ENCODE measurements at regions not wholly inside any gene's neighbourhood (a gene's known extent, or its start where the extent isn't known, plus 50 kb on each side); places are given as distances from the start of the nearest gene placed in this dataset.

DNA sequence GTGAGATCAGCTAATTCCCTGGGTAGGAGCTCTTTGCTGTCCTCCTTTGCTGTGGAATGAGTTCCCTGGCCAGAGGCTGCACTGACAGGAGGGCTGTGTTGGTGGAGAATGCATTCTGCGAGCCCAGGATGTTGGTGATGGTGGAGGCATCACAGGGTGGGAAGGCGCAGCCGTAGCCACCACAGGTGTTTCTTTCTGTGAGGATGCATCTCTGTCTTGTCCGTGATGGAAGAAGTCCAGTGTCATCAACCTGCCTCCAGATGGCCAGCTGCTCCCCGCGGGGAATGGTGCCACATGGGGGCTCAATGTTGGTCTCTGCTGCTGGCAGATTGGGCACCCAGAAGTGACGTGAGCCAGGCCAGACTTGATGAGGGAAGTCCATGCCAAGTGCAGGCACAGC, 972.1 kb downstream of the TBC1D22A start:
- Mint-ChIP-seq H3K4me1 (no peaks in the 10 kb centered on the region), H3K9me3 (peaks cover 4 to 17% (median 8%) of the 10 kb centered on the region in 5 donors), H3K27ac (no peak overlapping the region), H3K4me3 (no peak overlapping the region), H3K36me3 (peaks cover 0 to 3% (median 0%) of the 10 kb centered on the region in 3 donors), H3K27me3 (peaks cover 8 to 16% of the 10 kb centered on the region in 2 donors)
- Histone ChIP-seq H3K4me1 (ENCODE audit: insufficient read depth, low read length) (no peaks in the 10 kb centered on the region), H3K36me3 (ENCODE audit: insufficient read depth, low read length) (no peaks in the 10 kb centered on the region), H3K27me3 (ENCODE audit: insufficient read depth, low read length, poor library complexity, severe bottlenecking) (no peaks in the 10 kb centered on the region), H3K27ac (ENCODE audit: low read depth, low read length) (no peak overlapping the region), H3K9me3 (ENCODE audit: low read length) (no peaks in the 10 kb centered on the region), H3K4me3 (ENCODE audit: low read length) (no peak overlapping the region)
- ChIA-PET CTCF (no interaction called here), POLR2A (no interaction called here)
- DNase-seq = no peak

GRCh38 chr22:47727641-47728040, 965.2 kb downstream of the TBC1D22A start:
- no peaks in the 10 kb centered on the region for H3K36me3 ChIP-seq (ENCODE audit: insufficient read depth, low read length)
- no peak overlapping the region for H3K27ac Mint-ChIP-seq
- POLR2A ChIA-PET = no interaction called here
- H3K9me3 ChIP-seq (ENCODE audit: low read length) = no peaks in the 10 kb centered on the region
- peaks cover 13 to 31% of the 10 kb centered on the region in 2 donors for H3K27me3 Mint-ChIP-seq
- H3K27me3 ChIP-seq (ENCODE audit: insufficient read depth, low read length, poor library complexity, severe bottlenecking) = no peaks in the 10 kb centered on the region
- H3K4me1 ChIP-seq (ENCODE audit: insufficient read depth, low read length) = no peaks in the 10 kb centered on the region
- peaks cover 4 to 19% (median 8%) of the 10 kb centered on the region in 5 donors for H3K9me3 Mint-ChIP-seq
- H3K36me3 Mint-ChIP-seq = peaks cover 0 to 3% (median 0%) of the 10 kb centered on the region in 3 donors
- no peak for DNase-seq
- CTCF ChIA-PET = no interaction called here
- H3K4me1 Mint-ChIP-seq = no peaks in the 10 kb centered on the region
- H3K4me3 Mint-ChIP-seq = no peak overlapping the region
- H3K27ac ChIP-seq (ENCODE audit: low read depth, low read length) = no peak overlapping the region
- no peak overlapping the region for H3K4me3 ChIP-seq (ENCODE audit: low read length)

DNA sequence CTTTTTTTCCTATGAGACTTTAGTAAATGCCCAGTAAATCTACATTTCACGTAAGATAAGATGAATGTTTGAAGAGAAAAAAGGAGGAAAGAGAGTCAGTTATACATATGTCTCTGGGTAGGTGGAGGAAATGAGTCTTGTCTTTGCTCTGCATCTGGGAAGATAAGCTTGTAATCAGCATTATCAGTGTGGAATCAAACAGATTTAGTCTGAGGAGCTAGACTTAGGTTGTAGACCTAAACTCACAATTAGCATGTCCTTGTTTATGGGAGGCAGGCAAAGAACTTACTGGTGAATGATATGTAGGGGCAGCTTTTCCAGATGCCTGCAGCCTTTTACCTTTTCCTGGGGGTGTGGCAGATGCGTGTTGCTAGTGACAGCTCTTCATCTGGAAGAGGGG, 962.3 kb downstream of the TBC1D22A start:
- Mint-ChIP-seq H3K36me3 (no peaks in the 10 kb centered on the region), H3K27me3 (peaks cover 10 to 23% of the 10 kb centered on the region in 2 donors), H3K27ac (no peak overlapping the region), H3K9me3 (peaks cover 0 to 5% (median 0%) of the 10 kb centered on the region in 5 donors), H3K4me1 (no peaks in the 10 kb centered on the region), H3K4me3 (no peak overlapping the region)
- Histone ChIP-seq H3K27me3 (ENCODE audit: insufficient read depth, low read length, poor library complexity, severe bottlenecking) (no peaks in the 10 kb centered on the region), H3K4me3 (ENCODE audit: low read length) (no peak overlapping the region), H3K4me1 (ENCODE audit: insufficient read depth, low read length) (no peaks in the 10 kb centered on the region), H3K9me3 (ENCODE audit: low read length) (no peaks in the 10 kb centered on the region), H3K27ac (ENCODE audit: low read depth, low read length) (no peak overlapping the region), H3K36me3 (ENCODE audit: insufficient read depth, low read length) (no peaks in the 10 kb centered on the region)
- no peak for DNase-seq
- POLR2A ChIA-PET = no interaction called here
- CTCF ChIA-PET = no interaction called here

- no peaks in the 10 kb centered on the region for H3K27me3 ChIP-seq (ENCODE audit: insufficient read depth, low read length, poor library complexity, severe bottlenecking)
- no peaks in the 10 kb centered on the region for H3K9me3 Mint-ChIP-seq
- ChIA-PET CTCF (no interaction called here), POLR2A (no interaction called here)
- no peaks in the 10 kb centered on the region for H3K36me3 Mint-ChIP-seq
- H3K27me3 Mint-ChIP-seq = peaks cover 11 to 21% of the 10 kb centered on the region in 2 donors
- no peaks in the 10 kb centered on the region for H3K4me1 Mint-ChIP-seq
- no peaks in the 10 kb centered on the region for H3K9me3 ChIP-seq (ENCODE audit: low read length)
- no peak for DNase-seq
- H3K4me1 ChIP-seq (ENCODE audit: insufficient read depth, low read length) = no peaks in the 10 kb centered on the region
- H3K4me3 Mint-ChIP-seq = no peak overlapping the region
- H3K4me3 ChIP-seq (ENCODE audit: low read length) = no peak overlapping the region
- H3K27ac Mint-ChIP-seq = no peak overlapping the region
- no peak overlapping the region for H3K27ac ChIP-seq (ENCODE audit: low read depth, low read length)
- no peaks in the 10 kb centered on the region for H3K36me3 ChIP-seq (ENCODE audit: insufficient read depth, low read length)
Measured at GRCh38 chr22:47724030-47724429, 961.6 kb downstream of the TBC1D22A start.

GRCh38 chr22:47718337-47718736, 955.9 kb downstream of the TBC1D22A start:
- Histone ChIP-seq H3K36me3 (ENCODE audit: insufficient read depth, low read length) (no peaks in the 10 kb centered on the region), H3K4me3 (ENCODE audit: low read length) (no peak overlapping the region), H3K9me3 (ENCODE audit: low read length) (no peaks in the 10 kb centered on the region), H3K27ac (ENCODE audit: low read depth, low read length) (no peak overlapping the region), H3K4me1 (ENCODE audit: insufficient read depth, low read length) (no peaks in the 10 kb centered on the region), H3K27me3 (ENCODE audit: insufficient read depth, low read length, poor library complexity, severe bottlenecking) (no peaks in the 10 kb centered on the region)
- no peaks in the 10 kb centered on the region for H3K4me1 Mint-ChIP-seq
- no peak overlapping the region for H3K4me3 Mint-ChIP-seq
- ChIA-PET POLR2A (no interaction called here), CTCF (no interaction called here)
- peaks cover 16 to 30% of the 10 kb centered on the region in 2 donors for H3K27me3 Mint-ChIP-seq
- H3K27ac Mint-ChIP-seq = no peak overlapping the region
- no peaks in the 10 kb centered on the region for H3K36me3 Mint-ChIP-seq
- H3K9me3 Mint-ChIP-seq = peaks cover 0 to 2% (median 0%) of the 10 kb centered on the region in 5 donors
- no peak for DNase-seq

DNA sequence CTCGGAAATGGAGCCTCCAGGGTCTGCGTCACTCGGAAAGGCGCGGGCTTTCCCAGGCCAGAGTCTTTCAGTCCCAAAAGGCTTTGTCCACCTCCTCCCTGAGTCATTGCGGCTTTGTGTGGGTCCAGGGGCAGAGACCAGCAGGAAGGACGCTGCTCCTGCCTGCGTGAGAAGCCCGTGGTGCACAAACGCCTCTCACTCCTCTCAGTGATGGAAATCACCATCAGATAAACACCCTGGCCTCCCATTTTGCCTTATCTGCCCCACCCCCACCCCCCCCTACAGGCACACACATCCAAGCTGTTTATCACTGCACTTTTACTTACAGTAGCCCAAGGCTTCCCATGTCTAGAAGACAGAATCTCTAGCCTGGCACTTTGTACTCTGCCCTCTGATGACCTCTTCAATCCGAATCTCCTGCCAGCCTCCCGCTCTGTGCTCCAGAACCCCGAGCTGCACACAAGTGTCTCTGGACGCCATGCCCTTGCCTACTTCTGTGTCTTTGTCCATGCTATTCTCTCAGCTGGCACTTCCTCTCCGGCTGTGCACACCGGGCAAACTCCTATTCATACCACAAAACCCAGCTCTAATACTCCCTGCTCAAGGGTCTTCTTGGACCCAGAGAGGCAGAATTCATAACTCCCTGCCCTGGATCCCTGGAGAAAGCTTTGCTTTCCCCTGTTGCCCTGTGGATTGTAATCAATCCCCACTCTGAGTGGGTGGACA, 954.6 kb downstream of the TBC1D22A start:
- Mint-ChIP-seq H3K4me1 (no peaks in the 10 kb centered on the region), H3K4me3 (no peak overlapping the region), H3K9me3 (peaks cover 0 to 2% (median 0%) of the 10 kb centered on the region in 5 donors), H3K36me3 (no peaks in the 10 kb centered on the region), H3K27ac (no peak overlapping the region), H3K27me3 (peaks cover 15 to 35% of the 10 kb centered on the region in 2 donors)
- Histone ChIP-seq H3K9me3 (ENCODE audit: low read length) (no peaks in the 10 kb centered on the region), H3K36me3 (ENCODE audit: insufficient read depth, low read length) (no peaks in the 10 kb centered on the region), H3K27me3 (ENCODE audit: insufficient read depth, low read length, poor library complexity, severe bottlenecking) (no peaks in the 10 kb centered on the region), H3K4me1 (ENCODE audit: insufficient read depth, low read length) (no peaks in the 10 kb centered on the region), H3K27ac (ENCODE audit: low read depth, low read length) (no peak overlapping the region), H3K4me3 (ENCODE audit: low read length) (no peak overlapping the region)
- ChIA-PET POLR2A (no interaction called here), CTCF (no interaction called here)
- no peak for DNase-seq

DNA sequence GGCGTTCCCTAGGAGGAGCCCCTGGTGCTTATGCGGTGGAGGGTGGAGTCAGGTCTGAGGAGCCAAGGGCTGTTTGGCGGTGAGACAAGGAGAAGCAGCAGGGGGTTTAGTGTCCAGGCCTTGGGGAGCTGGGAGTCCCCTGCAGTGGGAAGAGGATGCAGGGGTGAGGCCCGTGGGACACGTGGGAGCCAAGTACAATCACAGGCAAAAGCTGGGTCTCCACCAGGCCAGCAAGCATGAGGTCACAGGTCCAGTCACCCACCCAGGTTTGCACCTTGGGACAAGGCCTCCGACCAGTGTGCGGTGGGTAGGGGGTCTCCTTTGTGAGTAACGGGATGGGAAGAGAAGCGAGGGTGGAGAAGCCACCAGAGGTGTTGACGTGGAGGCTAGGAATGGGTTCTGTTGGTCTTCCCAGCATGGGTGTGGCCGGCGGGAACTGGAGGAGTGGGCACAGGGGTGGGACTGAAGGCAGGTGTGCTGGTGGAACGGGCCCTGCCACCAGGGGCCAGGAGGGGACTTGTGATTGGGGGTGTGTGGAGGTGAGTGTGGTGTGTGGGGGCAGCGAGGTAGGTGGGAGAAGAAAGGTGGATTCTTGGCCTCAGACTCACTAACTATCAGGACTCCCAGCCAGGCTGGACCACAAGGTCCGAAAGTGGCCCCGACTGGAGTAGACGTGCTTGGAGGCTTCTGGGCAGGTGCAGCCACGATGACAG, 953.6 kb downstream of the TBC1D22A start:
- H3K4me1 ChIP-seq (ENCODE audit: insufficient read depth, low read length) = no peaks in the 10 kb centered on the region
- DNase-seq = no peak
- Mint-ChIP-seq H3K36me3 (no peaks in the 10 kb centered on the region), H3K27me3 (peaks cover 16 to 32% of the 10 kb centered on the region in 2 donors), H3K4me1 (no peaks in the 10 kb centered on the region), H3K27ac (peak overlapping the region in 1 of 8 donors; percentile 61), H3K4me3 (no peak overlapping the region), H3K9me3 (peaks cover 0 to 2% (median 0%) of the 10 kb centered on the region in 5 donors)
- no peaks in the 10 kb centered on the region for H3K9me3 ChIP-seq (ENCODE audit: low read length)
- CTCF ChIA-PET = no interaction called here
- POLR2A ChIA-PET = no interaction called here
- H3K27me3 ChIP-seq (ENCODE audit: insufficient read depth, low read length, poor library complexity, severe bottlenecking) = no peaks in the 10 kb centered on the region
- H3K36me3 ChIP-seq (ENCODE audit: insufficient read depth, low read length) = no peaks in the 10 kb centered on the region
- no peak overlapping the region for H3K4me3 ChIP-seq (ENCODE audit: low read length)
- no peak overlapping the region for H3K27ac ChIP-seq (ENCODE audit: low read depth, low read length)

GRCh38 chr22:47713941-47714340, 951.5 kb downstream of the TBC1D22A start:
- no peak overlapping the region for H3K4me3 Mint-ChIP-seq
- CTCF ChIA-PET = no interaction called here
- POLR2A ChIA-PET = no interaction called here
- no peaks in the 10 kb centered on the region for H3K36me3 Mint-ChIP-seq
- H3K9me3 Mint-ChIP-seq = peaks cover 0 to 2% (median 0%) of the 10 kb centered on the region in 5 donors
- no peaks in the 10 kb centered on the region for H3K4me1 Mint-ChIP-seq
- Histone ChIP-seq H3K27me3 (ENCODE audit: insufficient read depth, low read length, poor library complexity, severe bottlenecking) (no peaks in the 10 kb centered on the region), H3K9me3 (ENCODE audit: low read length) (no peaks in the 10 kb centered on the region), H3K27ac (ENCODE audit: low read depth, low read length) (no peak overlapping the region), H3K4me3 (ENCODE audit: low read length) (no peak overlapping the region), H3K36me3 (ENCODE audit: insufficient read depth, low read length) (no peaks in the 10 kb centered on the region), H3K4me1 (ENCODE audit: insufficient read depth, low read length) (no peaks in the 10 kb centered on the region)
- H3K27me3 Mint-ChIP-seq = peaks cover 17 to 34% of the 10 kb centered on the region in 2 donors
- no peak overlapping the region for H3K27ac Mint-ChIP-seq
- no peak for DNase-seq

Measured in CD8-positive, alpha-beta memory T cell (primary cell).